WTC11 (cell line): ENCODE measurements at regions not wholly inside any gene's neighbourhood (a gene's known extent, or its start where the extent isn't known, plus 50 kb on each side); places are given as distances from the start of the nearest gene placed in this dataset.

Experiments
- ATAC-seq: fragments of 200-7000 bp; cut with Tn5 transposase; 2 replicates; pipeline ENCODE4 v1.10.0; 2021; ENCODE audit warnings: mild to moderate bottlenecking, moderate library complexity
- CTCF ChIA-PET: fragments of 300-600 bp; sonication (Branson Sonifier 250); formaldehyde crosslinking; loops from one replicate; lab custom pipeline; 2021; ENCODE audit warnings: antibody characterized with exemption; lab: Charles Lee
- POLR2A ChIA-PET: fragments of 350-600 bp; sonication (Branson Sonifier 250); formaldehyde crosslinking; loops from one replicate; lab custom pipeline; 2021; ENCODE audit warnings: antibody characterized with exemption; lab: Charles Lee
- DNase-seq: peaks from one replicate; pipeline ENCODE4 v3.0.0; 2021; ENCODE audit warnings: low spot score
- H3K27ac Mint-ChIP-seq: 2 replicates; pipeline ENCODE4 v1.8.0; 2021; ENCODE audit warnings: mixed read lengths
- H3K27me3 Mint-ChIP-seq: 2 replicates; pipeline ENCODE4 v1.8.0; 2021; ENCODE audit warnings: low read depth, mild to moderate bottlenecking, moderate library complexity, mixed read lengths
- H3K36me3 Mint-ChIP-seq: 2 replicates; pipeline ENCODE4 v1.8.0; 2021; ENCODE audit warnings: mixed read lengths
- H3K4me1 Mint-ChIP-seq: 2 replicates; pipeline ENCODE4 v1.8.0; 2022; ENCODE audit warnings: mixed read lengths
- H3K4me3 Mint-ChIP-seq: 2 replicates; pipeline ENCODE4 v1.8.0; 2021; ENCODE audit warnings: mild to moderate bottlenecking, moderate library complexity, mixed read lengths
- H3K9me3 Mint-ChIP-seq: 2 replicates; pipeline ENCODE4 v1.8.0; 2021; ENCODE audit warnings: mixed read lengths
- CREB1 ChIP-seq: sonication (generic); formaldehyde crosslinking; IDR thresholded peaks from 2 replicates; pipeline ENCODE4 v1.8.0; 2023; ENCODE audit warnings: mild to moderate bottlenecking, missing genetic modification reagents
- FOXK1 ChIP-seq: sonication (generic); formaldehyde crosslinking; IDR thresholded peaks from 2 replicates; pipeline ENCODE4 v1.8.0; 2022; ENCODE audit warnings: mild to moderate bottlenecking, moderate library complexity, missing genetic modification reagents
- HMGA2 ChIP-seq: fragments of 250-450 bp; sonication (Bioruptor Pico); IDR thresholded peaks from 2 replicates; pipeline ENCODE4 v1.4.0; 2021; ENCODE audit warnings: mild to moderate bottlenecking, moderate library complexity
- MYBL2 ChIP-seq: sonication (generic); formaldehyde crosslinking; IDR thresholded peaks from 2 replicates; pipeline ENCODE4 v1.8.1; 2023; ENCODE audit warnings: mild to moderate bottlenecking, moderate library complexity, missing genetic modification reagents
- NFATC4 ChIP-seq: fragments of 250-450 bp; sonication (Bioruptor Pico); IDR thresholded peaks from 2 replicates; pipeline ENCODE4 v1.9.0; 2021; ENCODE audit warnings: mild to moderate bottlenecking
- NR3C1 ChIP-seq: sonication (generic); formaldehyde crosslinking; conservative IDR thresholded peaks from 2 replicates; pipeline ENCODE4 v1.8.1; 2023; ENCODE audit warnings: low read depth, mild to moderate bottlenecking, missing genetic modification reagents
- SOX15 ChIP-seq: fragments of 250-450 bp; sonication (Bioruptor Pico); IDR thresholded peaks from 2 replicates; pipeline ENCODE4 v1.9.0; 2021; ENCODE audit warnings: mild to moderate bottlenecking
- SP1 ChIP-seq: sonication (generic); formaldehyde crosslinking; conservative IDR thresholded peaks from 2 replicates; pipeline ENCODE4 v1.8.1; 2022; ENCODE audit warnings: missing genetic modification reagents
- ZNF138 ChIP-seq: sonication (generic); formaldehyde crosslinking; conservative IDR thresholded peaks from 2 replicates; pipeline ENCODE4 v1.8.1; 2022; ENCODE audit warnings: mild to moderate bottlenecking, moderate library complexity, missing genetic modification reagents
- TF ChIP-seq, protein P1 (sequence below): fragments of 250-450 bp; sonication (Bioruptor Pico); IDR thresholded peaks from 2 replicates; pipeline ENCODE4 v1.8.0; 2021; ENCODE audit warnings: mild to moderate bottlenecking
- TF ChIP-seq, protein P2 (sequence below): sonication (generic); formaldehyde crosslinking; IDR thresholded peaks from 2 replicates; pipeline ENCODE4 v1.8.1; 2023; ENCODE audit warnings: mild to moderate bottlenecking, missing genetic modification reagents, borderline replicate concordance
- TF ChIP-seq, protein P3 (sequence below): fragments of 250-450 bp; sonication (Bioruptor Pico); IDR thresholded peaks from 2 replicates; pipeline ENCODE4 v1.9.0; 2021; ENCODE audit warnings: mild to moderate bottlenecking, borderline replicate concordance
- TF ChIP-seq, protein P4 (sequence below): sonication (generic); formaldehyde crosslinking; conservative IDR thresholded peaks from 2 replicates; pipeline ENCODE4 v1.8.1; 2023; ENCODE audit warnings: mild to moderate bottlenecking, low read depth, missing genetic modification reagents, moderate library complexity
- TF ChIP-seq, protein P5 (sequence below): sonication (generic); formaldehyde crosslinking; conservative IDR thresholded peaks from 2 replicates; pipeline ENCODE4 v1.8.1; 2022; ENCODE audit warnings: mild to moderate bottlenecking, missing genetic modification reagents

DNA sequence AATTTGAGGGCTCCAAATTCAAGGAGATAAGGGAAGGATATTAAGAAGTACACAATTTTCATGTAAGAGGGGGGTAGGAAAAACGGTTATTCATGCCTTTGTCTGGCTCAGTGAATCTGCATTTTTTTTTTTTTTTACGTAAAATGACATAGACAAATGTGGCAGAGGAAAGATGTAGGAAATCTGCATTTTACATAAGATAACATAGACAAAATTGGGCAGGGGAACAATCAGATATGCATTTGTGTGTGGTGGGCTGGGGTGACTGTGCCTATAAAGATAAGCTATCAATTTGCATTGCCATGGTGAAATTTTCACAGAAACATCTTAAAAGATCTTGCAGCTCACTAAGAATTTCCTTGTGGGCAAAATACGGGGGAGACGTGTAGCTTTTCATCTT, 92.7 kb upstream of the GPR141 start:
- H3K9me3 Mint-ChIP-seq = peaks cover 28% of the 10 kb centered on the region
- no peaks in the 10 kb centered on the region for H3K27me3 Mint-ChIP-seq
- no peak for ATAC-seq
- H3K4me3 Mint-ChIP-seq = no peak overlapping the region
- H3K4me1 Mint-ChIP-seq = peaks cover 5% of the 10 kb centered on the region
- H3K27ac Mint-ChIP-seq = no peak overlapping the region
- POLR2A ChIA-PET = no interaction called here
- no peak for DNase-seq
- H3K36me3 Mint-ChIP-seq = peaks cover 18% of the 10 kb centered on the region
- CTCF ChIA-PET = no interaction called here
- TF ChIP-seq MYBL2 (CRISPR knock-in tag) = no peak
- no peak for TF ChIP-seq NFATC4 (CRISPR knock-in tag)
- TF ChIP-seq HMGA2 (CRISPR knock-in tag) = no peak
- TF ChIP-seq, protein P1, sequence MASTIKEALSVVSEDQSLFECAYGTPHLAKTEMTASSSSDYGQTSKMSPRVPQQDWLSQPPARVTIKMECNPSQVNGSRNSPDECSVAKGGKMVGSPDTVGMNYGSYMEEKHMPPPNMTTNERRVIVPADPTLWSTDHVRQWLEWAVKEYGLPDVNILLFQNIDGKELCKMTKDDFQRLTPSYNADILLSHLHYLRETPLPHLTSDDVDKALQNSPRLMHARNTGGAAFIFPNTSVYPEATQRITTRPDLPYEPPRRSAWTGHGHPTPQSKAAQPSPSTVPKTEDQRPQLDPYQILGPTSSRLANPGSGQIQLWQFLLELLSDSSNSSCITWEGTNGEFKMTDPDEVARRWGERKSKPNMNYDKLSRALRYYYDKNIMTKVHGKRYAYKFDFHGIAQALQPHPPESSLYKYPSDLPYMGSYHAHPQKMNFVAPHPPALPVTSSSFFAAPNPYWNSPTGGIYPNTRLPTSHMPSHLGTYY (CRISPR knock-in tag) = no peak
- TF ChIP-seq, protein P2, sequence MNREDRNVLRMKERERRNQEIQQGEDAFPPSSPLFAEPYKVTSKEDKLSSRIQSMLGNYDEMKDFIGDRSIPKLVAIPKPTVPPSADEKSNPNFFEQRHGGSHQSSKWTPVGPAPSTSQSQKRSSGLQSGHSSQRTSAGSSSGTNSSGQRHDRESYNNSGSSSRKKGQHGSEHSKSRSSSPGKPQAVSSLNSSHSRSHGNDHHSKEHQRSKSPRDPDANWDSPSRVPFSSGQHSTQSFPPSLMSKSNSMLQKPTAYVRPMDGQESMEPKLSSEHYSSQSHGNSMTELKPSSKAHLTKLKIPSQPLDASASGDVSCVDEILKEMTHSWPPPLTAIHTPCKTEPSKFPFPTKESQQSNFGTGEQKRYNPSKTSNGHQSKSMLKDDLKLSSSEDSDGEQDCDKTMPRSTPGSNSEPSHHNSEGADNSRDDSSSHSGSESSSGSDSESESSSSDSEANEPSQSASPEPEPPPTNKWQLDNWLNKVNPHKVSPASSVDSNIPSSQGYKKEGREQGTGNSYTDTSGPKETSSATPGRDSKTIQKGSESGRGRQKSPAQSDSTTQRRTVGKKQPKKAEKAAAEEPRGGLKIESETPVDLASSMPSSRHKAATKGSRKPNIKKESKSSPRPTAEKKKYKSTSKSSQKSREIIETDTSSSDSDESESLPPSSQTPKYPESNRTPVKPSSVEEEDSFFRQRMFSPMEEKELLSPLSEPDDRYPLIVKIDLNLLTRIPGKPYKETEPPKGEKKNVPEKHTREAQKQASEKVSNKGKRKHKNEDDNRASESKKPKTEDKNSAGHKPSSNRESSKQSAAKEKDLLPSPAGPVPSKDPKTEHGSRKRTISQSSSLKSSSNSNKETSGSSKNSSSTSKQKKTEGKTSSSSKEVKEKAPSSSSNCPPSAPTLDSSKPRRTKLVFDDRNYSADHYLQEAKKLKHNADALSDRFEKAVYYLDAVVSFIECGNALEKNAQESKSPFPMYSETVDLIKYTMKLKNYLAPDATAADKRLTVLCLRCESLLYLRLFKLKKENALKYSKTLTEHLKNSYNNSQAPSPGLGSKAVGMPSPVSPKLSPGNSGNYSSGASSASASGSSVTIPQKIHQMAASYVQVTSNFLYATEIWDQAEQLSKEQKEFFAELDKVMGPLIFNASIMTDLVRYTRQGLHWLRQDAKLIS = no peak
- TF ChIP-seq, protein P3, sequence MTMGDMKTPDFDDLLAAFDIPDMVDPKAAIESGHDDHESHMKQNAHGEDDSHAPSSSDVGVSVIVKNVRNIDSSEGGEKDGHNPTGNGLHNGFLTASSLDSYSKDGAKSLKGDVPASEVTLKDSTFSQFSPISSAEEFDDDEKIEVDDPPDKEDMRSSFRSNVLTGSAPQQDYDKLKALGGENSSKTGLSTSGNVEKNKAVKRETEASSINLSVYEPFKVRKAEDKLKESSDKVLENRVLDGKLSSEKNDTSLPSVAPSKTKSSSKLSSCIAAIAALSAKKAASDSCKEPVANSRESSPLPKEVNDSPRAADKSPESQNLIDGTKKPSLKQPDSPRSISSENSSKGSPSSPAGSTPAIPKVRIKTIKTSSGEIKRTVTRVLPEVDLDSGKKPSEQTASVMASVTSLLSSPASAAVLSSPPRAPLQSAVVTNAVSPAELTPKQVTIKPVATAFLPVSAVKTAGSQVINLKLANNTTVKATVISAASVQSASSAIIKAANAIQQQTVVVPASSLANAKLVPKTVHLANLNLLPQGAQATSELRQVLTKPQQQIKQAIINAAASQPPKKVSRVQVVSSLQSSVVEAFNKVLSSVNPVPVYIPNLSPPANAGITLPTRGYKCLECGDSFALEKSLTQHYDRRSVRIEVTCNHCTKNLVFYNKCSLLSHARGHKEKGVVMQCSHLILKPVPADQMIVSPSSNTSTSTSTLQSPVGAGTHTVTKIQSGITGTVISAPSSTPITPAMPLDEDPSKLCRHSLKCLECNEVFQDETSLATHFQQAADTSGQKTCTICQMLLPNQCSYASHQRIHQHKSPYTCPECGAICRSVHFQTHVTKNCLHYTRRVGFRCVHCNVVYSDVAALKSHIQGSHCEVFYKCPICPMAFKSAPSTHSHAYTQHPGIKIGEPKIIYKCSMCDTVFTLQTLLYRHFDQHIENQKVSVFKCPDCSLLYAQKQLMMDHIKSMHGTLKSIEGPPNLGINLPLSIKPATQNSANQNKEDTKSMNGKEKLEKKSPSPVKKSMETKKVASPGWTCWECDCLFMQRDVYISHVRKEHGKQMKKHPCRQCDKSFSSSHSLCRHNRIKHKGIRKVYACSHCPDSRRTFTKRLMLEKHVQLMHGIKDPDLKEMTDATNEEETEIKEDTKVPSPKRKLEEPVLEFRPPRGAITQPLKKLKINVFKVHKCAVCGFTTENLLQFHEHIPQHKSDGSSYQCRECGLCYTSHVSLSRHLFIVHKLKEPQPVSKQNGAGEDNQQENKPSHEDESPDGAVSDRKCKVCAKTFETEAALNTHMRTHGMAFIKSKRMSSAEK (CRISPR knock-in tag) = no peak
- TF ChIP-seq CREB1 (CRISPR knock-in tag) = no peak
- TF ChIP-seq, protein P4, sequence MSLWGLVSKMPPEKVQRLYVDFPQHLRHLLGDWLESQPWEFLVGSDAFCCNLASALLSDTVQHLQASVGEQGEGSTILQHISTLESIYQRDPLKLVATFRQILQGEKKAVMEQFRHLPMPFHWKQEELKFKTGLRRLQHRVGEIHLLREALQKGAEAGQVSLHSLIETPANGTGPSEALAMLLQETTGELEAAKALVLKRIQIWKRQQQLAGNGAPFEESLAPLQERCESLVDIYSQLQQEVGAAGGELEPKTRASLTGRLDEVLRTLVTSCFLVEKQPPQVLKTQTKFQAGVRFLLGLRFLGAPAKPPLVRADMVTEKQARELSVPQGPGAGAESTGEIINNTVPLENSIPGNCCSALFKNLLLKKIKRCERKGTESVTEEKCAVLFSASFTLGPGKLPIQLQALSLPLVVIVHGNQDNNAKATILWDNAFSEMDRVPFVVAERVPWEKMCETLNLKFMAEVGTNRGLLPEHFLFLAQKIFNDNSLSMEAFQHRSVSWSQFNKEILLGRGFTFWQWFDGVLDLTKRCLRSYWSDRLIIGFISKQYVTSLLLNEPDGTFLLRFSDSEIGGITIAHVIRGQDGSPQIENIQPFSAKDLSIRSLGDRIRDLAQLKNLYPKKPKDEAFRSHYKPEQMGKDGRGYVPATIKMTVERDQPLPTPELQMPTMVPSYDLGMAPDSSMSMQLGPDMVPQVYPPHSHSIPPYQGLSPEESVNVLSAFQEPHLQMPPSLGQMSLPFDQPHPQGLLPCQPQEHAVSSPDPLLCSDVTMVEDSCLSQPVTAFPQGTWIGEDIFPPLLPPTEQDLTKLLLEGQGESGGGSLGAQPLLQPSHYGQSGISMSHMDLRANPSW = no peak
- no peak for TF ChIP-seq SOX15 (CRISPR knock-in tag)
- TF ChIP-seq FOXK1 (CRISPR knock-in tag) = no peak
- TF ChIP-seq, all 79 proteins: peak for 0

DNA sequence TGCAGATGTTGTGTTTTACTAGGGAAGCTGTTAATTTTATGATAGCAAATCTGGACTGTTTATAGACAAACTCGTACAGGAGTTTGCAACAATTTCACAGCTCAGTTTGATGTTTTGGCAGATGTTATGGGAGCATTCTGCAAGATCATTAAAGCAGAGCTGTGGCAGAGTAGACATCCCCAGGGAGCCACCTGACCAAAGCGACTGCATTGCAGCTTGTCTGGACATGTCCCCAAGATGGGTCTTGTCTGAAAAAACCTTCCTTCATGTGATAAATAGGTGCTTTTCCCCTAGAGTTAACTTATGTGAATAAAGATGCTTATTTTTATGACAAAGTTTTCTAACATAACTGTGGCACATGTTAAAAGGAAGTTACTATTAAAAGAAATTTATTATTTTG, 91.2 kb upstream of the GPR141 start:
- H3K9me3 Mint-ChIP-seq = peaks cover 43% of the 10 kb centered on the region
- ChIA-PET POLR2A (no interaction called here), CTCF (no interaction called here)
- H3K4me1 Mint-ChIP-seq = peaks cover 5% of the 10 kb centered on the region
- no peak for ATAC-seq
- H3K36me3 Mint-ChIP-seq = peaks cover 18% of the 10 kb centered on the region
- no peak overlapping the region for H3K27ac Mint-ChIP-seq
- H3K4me3 Mint-ChIP-seq = no peak overlapping the region
- no peak for DNase-seq
- H3K27me3 Mint-ChIP-seq = no peaks in the 10 kb centered on the region
- TF ChIP-seq, protein P5, sequence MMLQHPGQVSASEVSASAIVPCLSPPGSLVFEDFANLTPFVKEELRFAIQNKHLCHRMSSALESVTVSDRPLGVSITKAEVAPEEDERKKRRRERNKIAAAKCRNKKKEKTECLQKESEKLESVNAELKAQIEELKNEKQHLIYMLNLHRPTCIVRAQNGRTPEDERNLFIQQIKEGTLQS (CRISPR knock-in tag) = no peak
- no peak for TF ChIP-seq ZNF138 (CRISPR knock-in tag)
- TF ChIP-seq SP1 (CRISPR knock-in tag) = no peak
- no peak for TF ChIP-seq NR3C1
- TF ChIP-seq, all 79 proteins: peak for 0
